ENCODE measurements at regions not wholly inside any gene's neighbourhood (a gene's known extent, or its start where the extent isn't known, plus 50 kb on each side); places are given as distances from the start of the nearest gene placed in this dataset.
A peak's percentile ranks its signal among the peaks of the same experiment; 100 is the strongest.

GRCh38 chr7:113727486-113727885 lies 191.3 kb downstream of the PPP1R3A start:
- H3K4me3 ChIP-seq (ENCODE audit: control insufficient read depth, low read depth, low read length): no peak overlapping the region
- TF ChIP-seq, protein P1, sequence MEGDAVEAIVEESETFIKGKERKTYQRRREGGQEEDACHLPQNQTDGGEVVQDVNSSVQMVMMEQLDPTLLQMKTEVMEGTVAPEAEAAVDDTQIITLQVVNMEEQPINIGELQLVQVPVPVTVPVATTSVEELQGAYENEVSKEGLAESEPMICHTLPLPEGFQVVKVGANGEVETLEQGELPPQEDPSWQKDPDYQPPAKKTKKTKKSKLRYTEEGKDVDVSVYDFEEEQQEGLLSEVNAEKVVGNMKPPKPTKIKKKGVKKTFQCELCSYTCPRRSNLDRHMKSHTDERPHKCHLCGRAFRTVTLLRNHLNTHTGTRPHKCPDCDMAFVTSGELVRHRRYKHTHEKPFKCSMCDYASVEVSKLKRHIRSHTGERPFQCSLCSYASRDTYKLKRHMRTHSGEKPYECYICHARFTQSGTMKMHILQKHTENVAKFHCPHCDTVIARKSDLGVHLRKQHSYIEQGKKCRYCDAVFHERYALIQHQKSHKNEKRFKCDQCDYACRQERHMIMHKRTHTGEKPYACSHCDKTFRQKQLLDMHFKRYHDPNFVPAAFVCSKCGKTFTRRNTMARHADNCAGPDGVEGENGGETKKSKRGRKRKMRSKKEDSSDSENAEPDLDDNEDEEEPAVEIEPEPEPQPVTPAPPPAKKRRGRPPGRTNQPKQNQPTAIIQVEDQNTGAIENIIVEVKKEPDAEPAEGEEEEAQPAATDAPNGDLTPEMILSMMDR (IDR thresholded peaks at IDR 0.05; ENCODE audit: control insufficient read depth, insufficient read depth, low read depth, low read length, missing control alignments): no peak
- no peak for DNase-seq (ENCODE audit: low read depth)

DNA sequence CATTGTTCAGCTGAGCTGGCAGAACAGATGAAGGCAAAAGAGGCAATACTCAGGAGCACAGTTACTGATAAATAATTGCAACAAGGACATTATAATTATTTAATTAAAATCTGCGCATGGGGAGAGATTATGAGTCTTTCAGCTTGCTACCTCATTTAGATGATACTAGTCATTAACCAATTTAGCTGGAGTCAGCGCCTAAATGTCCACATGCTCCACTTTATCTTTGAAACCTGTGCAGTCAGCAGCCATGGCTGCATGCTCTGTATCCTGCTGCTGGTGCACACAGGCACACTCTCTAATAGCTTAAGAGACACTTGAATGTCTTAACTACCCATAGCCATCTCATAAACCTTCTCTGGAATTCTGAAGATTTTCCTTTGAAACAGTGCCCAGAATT lies 196.8 kb downstream of the PPP1R3A start:
- DNase-seq (ENCODE audit: low read depth): no peak
- TF ChIP-seq, protein P1 (IDR thresholded peaks at IDR 0.05; ENCODE audit: control insufficient read depth, insufficient read depth, low read depth, low read length, missing control alignments): no peak
- H3K4me3 ChIP-seq (ENCODE audit: control insufficient read depth, low read depth, low read length): no peak overlapping the region

DNA sequence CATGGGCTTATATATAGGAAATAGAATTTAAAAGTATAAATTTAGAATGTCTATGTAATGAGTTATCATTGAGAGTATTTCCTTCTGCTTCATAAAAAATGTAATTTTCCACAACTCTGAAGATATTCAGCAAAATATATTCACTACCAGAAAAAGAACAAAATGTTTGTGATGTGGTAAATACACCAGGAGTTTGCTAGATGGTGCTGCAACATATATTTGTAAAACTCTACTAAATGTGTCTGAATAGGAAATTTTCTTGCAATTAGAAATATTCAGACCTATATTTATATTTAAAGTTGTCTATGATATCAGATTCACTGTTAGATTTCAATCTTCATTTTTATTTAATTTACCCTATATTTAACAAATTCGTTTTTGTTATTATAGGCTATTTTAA lies 201.1 kb downstream of the PPP1R3A start:
- no peak overlapping the region for H3K4me3 ChIP-seq (ENCODE audit: control insufficient read depth, low read depth, low read length)
- no peak for DNase-seq (ENCODE audit: low read depth)
- TF ChIP-seq, protein P1 (IDR thresholded peaks at IDR 0.05; ENCODE audit: control insufficient read depth, insufficient read depth, low read depth, low read length, missing control alignments): no peak

- H3K4me3 ChIP-seq (ENCODE audit: control insufficient read depth, low read depth, low read length): no peak overlapping the region
- DNase-seq (ENCODE audit: low read depth): no peak
Observed at GRCh38 chr7:113715981-113716856, 202.6 kb downstream of the PPP1R3A start.

GRCh38 chr7:113715262-113715661 lies 203.5 kb downstream of the PPP1R3A start:
- TF ChIP-seq, protein P1 (IDR thresholded peaks at IDR 0.05; ENCODE audit: control insufficient read depth, insufficient read depth, low read depth, low read length, missing control alignments): no peak
- H3K4me3 ChIP-seq (ENCODE audit: control insufficient read depth, low read depth, low read length): no peak overlapping the region
- no peak for DNase-seq (ENCODE audit: low read depth)

More at GRCh38 chr7:113715981-113716856, 202.6 kb downstream of the PPP1R3A start:
- TF ChIP-seq, protein P1 (IDR thresholded peaks at IDR 0.05; ENCODE audit: control insufficient read depth, insufficient read depth, low read depth, low read length, missing control alignments): no peak

DNA sequence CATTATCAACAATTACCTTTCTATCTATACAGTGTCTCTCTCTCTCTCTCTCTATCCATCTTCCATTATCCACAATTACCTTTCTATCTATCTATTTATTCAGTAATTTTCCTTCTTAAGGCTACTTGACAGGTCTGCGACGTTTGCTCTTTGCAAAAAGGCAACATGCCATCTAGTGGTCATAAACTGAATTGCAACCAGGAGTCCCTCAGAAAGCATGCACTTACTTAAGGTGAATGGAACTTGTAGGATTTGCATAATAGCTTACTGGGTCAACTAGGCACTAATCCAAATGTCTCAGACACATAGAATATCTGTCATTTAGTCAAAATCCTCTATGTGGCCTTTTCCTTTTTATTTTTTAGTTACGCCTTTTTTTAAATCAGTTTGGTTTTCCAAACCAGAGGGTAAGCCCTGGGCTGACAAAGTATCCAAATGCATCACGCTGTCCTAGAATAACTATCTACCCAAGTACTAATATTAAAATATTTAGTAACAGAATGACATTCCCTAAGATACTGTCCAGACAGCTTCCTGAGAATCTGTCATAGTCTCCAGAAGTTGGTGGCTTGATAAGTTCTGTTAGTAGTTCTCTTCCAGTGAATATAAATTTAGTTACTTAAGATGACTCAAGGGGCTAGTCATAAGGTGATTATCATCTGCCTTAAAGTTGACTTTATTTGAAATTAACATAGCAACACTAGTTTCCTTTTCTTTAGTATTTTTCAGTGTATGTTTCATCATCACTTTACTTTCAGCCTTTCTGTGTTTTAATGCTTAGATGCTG lies 208.3 kb downstream of the PPP1R3A start:
- DNase-seq (ENCODE audit: low read depth): peak; percentile 59
- H3K4me3 ChIP-seq (ENCODE audit: control insufficient read depth, low read depth, low read length): no peak overlapping the region
- TF ChIP-seq, protein P1 (IDR thresholded peaks at IDR 0.05; ENCODE audit: control insufficient read depth, insufficient read depth, low read depth, low read length, missing control alignments): peak; percentile 96
